ENCODE measurements at regions not wholly inside any gene's neighbourhood (a gene's known extent, or its start where the extent isn't known, plus 50 kb on each side); places are given as distances from the start of the nearest gene placed in this dataset.

- H3K27ac ChIP-seq (replicated peaks in 1 of 4): no peak overlapping the region
- no peak overlapping the region for H3K4me3 ChIP-seq
- H3K27me3 ChIP-seq: no peaks in the 10 kb centered on the region
- no peaks in the 10 kb centered on the region for H3K36me3 ChIP-seq
- H3K4me1 ChIP-seq: no peaks in the 10 kb centered on the region
- 85% methylated on average over 2 of the region's 2 CpGs for WGBS
- TF ChIP-seq POLR2A (IDR thresholded peaks at IDR 0.05; ENCODE audit: low read depth): no peak
- TF ChIP-seq POLR2AphosphoS5 (IDR thresholded peaks at IDR 0.05): no peak
- no peak for TF ChIP-seq EP300 (IDR thresholded peaks at IDR 0.05)
- TF ChIP-seq CTCF (IDR thresholded peaks at IDR 0.05): no peak
- DNase-seq (ENCODE audit: extremely low spot score): no peak
- peaks cover 0 to 5% (median 0%) of the 10 kb centered on the region in 4 donors for H3K9me3 ChIP-seq
- intact Hi-C loops (cut with DNase I): no loop called here
Measured at GRCh38 chr1:164969253-164969652, 387.3 kb downstream of the LMX1A start.

GRCh38 chr1:164967300-164967699 is 389.2 kb downstream of the LMX1A start:
- Histone ChIP-seq H3K36me3 (no peaks in the 10 kb centered on the region), H3K4me3 (no peak overlapping the region), H3K27ac (replicated peaks in 1 of 4) (no peak overlapping the region), H3K4me1 (no peaks in the 10 kb centered on the region), H3K9me3 (peaks cover 0 to 5% (median 0%) of the 10 kb centered on the region in 4 donors), H3K27me3 (no peaks in the 10 kb centered on the region)
- no peak for DNase-seq (ENCODE audit: extremely low spot score)
- intact Hi-C loops (cut with DNase I): no loop called here
- TF ChIP-seq EP300 (IDR thresholded peaks at IDR 0.05) (no peak), POLR2AphosphoS5 (IDR thresholded peaks at IDR 0.05) (no peak), POLR2A (IDR thresholded peaks at IDR 0.05; ENCODE audit: low read depth) (no peak), CTCF (IDR thresholded peaks at IDR 0.05) (no peak)

- 87% methylated on average over 2 of the region's 2 CpGs for WGBS
- Histone ChIP-seq H3K4me1 (no peaks in the 10 kb centered on the region), H3K4me3 (no peak overlapping the region), H3K27ac (replicated peaks in 1 of 4) (no peak overlapping the region), H3K36me3 (no peaks in the 10 kb centered on the region), H3K9me3 (no peaks in the 10 kb centered on the region), H3K27me3 (no peaks in the 10 kb centered on the region)
- intact Hi-C loops (cut with DNase I): no loop called here
- TF ChIP-seq CTCF (IDR thresholded peaks at IDR 0.05) (no peak), POLR2A (IDR thresholded peaks at IDR 0.05; ENCODE audit: low read depth) (no peak), POLR2AphosphoS5 (IDR thresholded peaks at IDR 0.05) (no peak), EP300 (IDR thresholded peaks at IDR 0.05) (no peak)
- DNase-seq (ENCODE audit: extremely low spot score): no peak
Measured at GRCh38 chr1:164961715-164962114, 394.8 kb downstream of the LMX1A start.

GRCh38 chr1:164958982-164959768 is 397.3 kb downstream of the LMX1A start:
- Histone ChIP-seq H3K27me3 (no peaks in the 10 kb centered on the region), H3K36me3 (no peaks in the 10 kb centered on the region), H3K4me1 (peaks cover 0 to under 1% (median 0%) of the 10 kb centered on the region in 4 donors), H3K9me3 (no peaks in the 10 kb centered on the region), H3K4me3 (no peak overlapping the region), H3K27ac (replicated peaks in 1 of 4) (no peak overlapping the region)
- TF ChIP-seq POLR2A (IDR thresholded peaks at IDR 0.05; ENCODE audit: low read depth): no peak
- TF ChIP-seq POLR2AphosphoS5 (IDR thresholded peaks at IDR 0.05): peak in 1 of 2 donors; percentile 5
- WGBS: 73% methylated on average over 6 of the region's 6 CpGs
- intact Hi-C loops (cut with DNase I): no loop called here
- DNase-seq (ENCODE audit: extremely low spot score): no peak

- Histone ChIP-seq H3K4me1 (peaks cover 20 to 52% (median 43%) of the 10 kb centered on the region in 4 donors), H3K4me3 (no peak overlapping the region), H3K9me3 (peaks cover 0 to 6% (median 3%) of the 10 kb centered on the region in 4 donors), H3K36me3 (no peaks in the 10 kb centered on the region), H3K27me3 (no peaks in the 10 kb centered on the region), H3K27ac (replicated peaks in 1 of 4) (no peak overlapping the region)
- DNase-seq (ENCODE audit: extremely low spot score): no peak
- intact Hi-C loops (cut with DNase I): no loop called here
- 75% methylated on average over 3 of the region's 3 CpGs for WGBS
- no peak for TF ChIP-seq POLR2AphosphoS5 (IDR thresholded peaks at IDR 0.05)
- no peak for TF ChIP-seq POLR2A (IDR thresholded peaks at IDR 0.05; ENCODE audit: low read depth)
- TF ChIP-seq EP300 (IDR thresholded peaks at IDR 0.05): no peak
- no peak for TF ChIP-seq CTCF (IDR thresholded peaks at IDR 0.05)
Measured at GRCh38 chr1:164953815-164954214, 394.8 kb downstream of the PBX1 start.

Data from esophagus muscularis mucosa (tissue), 4 donors.